AG04449 (cell line): ENCODE measurements at regions not wholly inside any gene's neighbourhood (a gene's known extent, or its start where the extent isn't known, plus 50 kb on each side); places are given as distances from the start of the nearest gene placed in this dataset.
A peak's percentile ranks its signal among the peaks of the same experiment; 100 is the strongest.

Experiments
- CTCF ChIA-PET: fragments of 350-600 bp; formaldehyde crosslinking; extraction: SDS; loops from one replicate; lab custom pipeline; 2021; ENCODE audit warnings: antibody characterized with exemption; lab: Yijun Ruan, JAX
- POLR2A ChIA-PET: fragments of 400-600, 350-600 bp; formaldehyde crosslinking; extraction: SDS; loops from one replicate; lab custom pipeline; 2020; ENCODE audit warnings: antibody characterized with exemption, inconsistent platforms; lab: Yijun Ruan, JAX
- DNase-seq: peaks from one replicate; pipeline ENCODE4 v3.0.0-alpha.2; 2010; ENCODE audit warnings: low read depth, low spot score
- H3K4me3 ChIP-seq: 2 replicates; pipeline ENCODE4 v1.5.1; 2011; ENCODE audit warnings: low read depth, mild to moderate bottlenecking, control low read depth, low read length
- TF ChIP-seq, protein P1 (sequence below): IDR thresholded peaks from one replicate; pipeline ENCODE4 v1.5.1; 2011; ENCODE audit warnings: mild to moderate bottlenecking, moderate library complexity, low read length, control low read depth, inconsistent platforms; ENCODE audit not compliant: insufficient read depth; ENCODE audit errors: missing control alignments

DNA sequence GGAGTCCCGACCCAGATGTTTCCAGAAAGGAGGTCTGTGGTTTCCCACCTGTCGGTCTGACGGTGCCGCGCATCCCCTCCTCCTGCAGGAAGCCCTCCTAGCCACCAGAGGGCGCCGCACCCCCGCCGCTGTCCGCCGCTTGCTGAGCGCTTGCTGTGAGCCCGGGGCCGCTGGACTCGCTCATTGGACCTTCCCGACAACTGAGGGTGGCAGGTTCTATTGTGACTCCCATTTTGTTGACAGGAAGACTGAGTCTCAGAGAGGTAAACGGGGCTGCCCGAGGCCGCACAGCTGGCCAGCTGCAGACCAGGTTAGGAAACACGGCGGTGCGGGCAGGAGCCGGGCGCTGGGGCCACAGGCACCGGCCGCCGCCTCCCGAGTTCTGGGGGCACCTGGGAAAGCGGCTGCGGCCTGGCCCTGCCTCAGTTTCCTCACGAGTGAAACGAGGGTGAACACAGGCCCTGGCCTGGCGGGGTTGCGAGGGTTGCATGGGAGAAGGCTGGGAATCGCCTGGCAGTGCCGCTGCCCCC lies 191.1 kb upstream of the CIBAR2 start:
- no peak for DNase-seq
- TF ChIP-seq, protein P1, sequence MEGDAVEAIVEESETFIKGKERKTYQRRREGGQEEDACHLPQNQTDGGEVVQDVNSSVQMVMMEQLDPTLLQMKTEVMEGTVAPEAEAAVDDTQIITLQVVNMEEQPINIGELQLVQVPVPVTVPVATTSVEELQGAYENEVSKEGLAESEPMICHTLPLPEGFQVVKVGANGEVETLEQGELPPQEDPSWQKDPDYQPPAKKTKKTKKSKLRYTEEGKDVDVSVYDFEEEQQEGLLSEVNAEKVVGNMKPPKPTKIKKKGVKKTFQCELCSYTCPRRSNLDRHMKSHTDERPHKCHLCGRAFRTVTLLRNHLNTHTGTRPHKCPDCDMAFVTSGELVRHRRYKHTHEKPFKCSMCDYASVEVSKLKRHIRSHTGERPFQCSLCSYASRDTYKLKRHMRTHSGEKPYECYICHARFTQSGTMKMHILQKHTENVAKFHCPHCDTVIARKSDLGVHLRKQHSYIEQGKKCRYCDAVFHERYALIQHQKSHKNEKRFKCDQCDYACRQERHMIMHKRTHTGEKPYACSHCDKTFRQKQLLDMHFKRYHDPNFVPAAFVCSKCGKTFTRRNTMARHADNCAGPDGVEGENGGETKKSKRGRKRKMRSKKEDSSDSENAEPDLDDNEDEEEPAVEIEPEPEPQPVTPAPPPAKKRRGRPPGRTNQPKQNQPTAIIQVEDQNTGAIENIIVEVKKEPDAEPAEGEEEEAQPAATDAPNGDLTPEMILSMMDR, result peak; percentile 84
- H3K4me3 ChIP-seq, result no peak overlapping the region
- ChIA-PET CTCF (interaction anchor here (1.0 to 2.4 kb wide), 4 partner anchors 10 to 307 kb away, joined by 3 to 8 read pairs (median 5); no protein-coding TSS in a partner anchor), POLR2A (no interaction called here)

DNA sequence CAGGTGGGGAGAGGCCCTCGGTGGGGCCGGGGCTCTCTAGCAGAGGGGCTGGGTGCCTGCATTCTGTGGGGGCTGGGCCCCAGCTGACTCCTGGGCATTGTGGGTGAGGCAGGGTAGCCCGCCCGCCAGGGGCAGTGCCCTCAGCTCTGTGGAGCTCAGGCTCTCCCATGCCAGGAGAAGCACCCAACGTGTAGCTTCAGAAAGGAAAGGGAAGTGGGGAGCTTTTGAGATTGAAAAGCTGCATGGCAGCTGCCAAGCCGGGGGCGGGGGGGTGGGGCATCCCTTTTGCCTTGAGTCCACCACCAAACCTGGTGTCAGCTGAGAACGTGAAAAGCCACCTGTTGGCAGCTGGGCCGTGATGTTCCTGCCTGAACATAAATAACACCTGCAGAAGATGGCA lies 192.1 kb upstream of the CIBAR2 start:
- DNase-seq, result no peak
- H3K4me3 ChIP-seq, result no peak overlapping the region
- ChIA-PET CTCF (interaction anchor here (0.9 to 3.1 kb wide), 6 partner anchors 9 to 312 kb away, joined by 3 to 15 read pairs (median 4); no protein-coding TSS in a partner anchor), POLR2A (no interaction called here)
- TF ChIP-seq, protein P1, result no peak

DNA sequence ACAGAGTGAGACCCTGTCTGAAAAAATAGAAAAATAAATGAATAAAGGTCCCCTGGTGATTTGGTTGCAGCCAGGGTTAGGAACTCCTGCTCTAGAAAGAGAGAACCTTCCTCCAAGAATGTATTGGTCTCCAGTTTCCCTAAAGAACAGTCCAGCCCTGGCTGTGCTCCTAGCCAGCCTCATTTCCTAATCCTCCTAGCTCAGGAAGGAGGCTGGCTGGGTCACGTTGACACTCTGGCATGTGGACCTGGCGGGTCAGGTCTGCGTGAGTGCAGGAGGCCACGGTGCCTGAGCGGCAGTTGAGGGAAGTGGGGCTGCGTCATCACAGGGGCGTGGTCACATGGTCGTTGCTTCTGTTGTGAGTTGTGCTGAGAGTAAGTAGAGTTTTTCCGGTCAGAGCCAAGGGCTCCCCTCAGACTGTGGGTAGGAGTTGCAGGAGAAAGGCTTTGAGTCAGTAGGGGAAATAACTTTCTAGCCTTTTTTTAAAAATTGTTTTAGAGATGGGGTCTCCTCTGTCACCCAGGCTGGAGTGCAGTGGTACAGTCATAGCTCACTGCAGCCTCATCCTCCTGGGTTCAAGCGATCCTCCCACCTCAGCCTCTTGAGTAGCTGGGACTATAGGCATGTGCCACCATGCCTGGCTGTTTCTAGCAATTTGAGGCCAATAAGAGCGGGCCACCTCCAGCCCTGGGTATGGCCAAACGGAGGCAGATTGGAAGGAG lies 194.0 kb upstream of the CIBAR2 start:
- DNase-seq, result no peak
- no peak overlapping the region for H3K4me3 ChIP-seq
- CTCF ChIA-PET, result interaction anchor here (0.7 to 5.5 kb wide), 13 partner anchors 10 to 410 kb away, joined by 3 to 48 read pairs (median 3); no protein-coding TSS in a partner anchor
- TF ChIP-seq, protein P1, result no peak
- POLR2A ChIA-PET, result interaction anchor here (0.7 kb wide), 1 partner anchor 15 kb away, joined by 3 read pairs; no protein-coding TSS in a partner anchor

DNA sequence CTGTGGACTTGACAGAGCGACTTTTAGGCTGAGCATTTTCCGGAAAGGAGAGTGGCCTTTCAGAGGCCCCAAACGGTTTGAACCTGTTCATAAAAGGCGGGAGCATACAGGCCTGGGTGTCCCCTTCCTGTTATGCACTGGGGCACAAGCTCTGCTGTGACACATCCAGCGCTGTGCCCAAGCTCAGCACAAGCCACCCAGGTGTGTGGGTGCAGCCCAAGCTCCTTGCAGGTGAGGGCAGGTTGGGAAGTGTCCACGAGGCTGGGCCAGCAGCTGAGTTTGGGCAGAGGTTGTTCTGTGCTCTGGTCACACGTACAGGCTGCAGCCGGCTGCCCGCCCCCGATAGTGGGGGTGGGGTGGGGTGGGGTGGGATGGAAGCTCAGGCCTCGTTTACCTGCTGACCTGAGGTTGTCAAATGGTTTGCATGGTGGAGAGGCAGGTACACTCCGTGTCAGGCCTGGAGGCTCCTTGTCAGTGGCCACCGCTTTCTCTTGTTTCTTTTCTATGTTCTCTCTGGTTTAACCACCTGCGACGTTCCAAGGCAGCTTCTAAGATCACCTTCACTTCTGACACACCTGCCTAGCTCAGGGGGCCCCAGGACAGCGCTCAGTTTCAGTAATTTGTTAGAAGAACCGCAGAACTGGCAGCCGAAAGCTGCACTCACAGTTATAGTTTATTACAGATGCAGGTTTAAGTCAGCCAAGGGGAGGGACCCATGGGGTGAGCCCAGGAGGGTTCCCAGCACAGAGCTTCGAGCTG lies 194.7 kb upstream of the CIBAR2 start:
- TF ChIP-seq, protein P1, result no peak
- CTCF ChIA-PET, result interaction anchor here (0.7 to 5.5 kb wide), 12 partner anchors 9 to 410 kb away, joined by 3 to 48 read pairs (median 4); no protein-coding TSS in a partner anchor
- no peak for DNase-seq
- POLR2A ChIA-PET, result interaction anchor here (0.7 kb wide), 1 partner anchor 14 kb away, joined by 3 read pairs; no protein-coding TSS in a partner anchor
- no peak overlapping the region for H3K4me3 ChIP-seq

- ChIA-PET POLR2A (no interaction called here), CTCF (interaction anchor here (0.8 to 5.5 kb wide), 14 partner anchors 8 to 408 kb away, joined by 3 to 48 read pairs (median 4); no protein-coding TSS in a partner anchor)
- DNase-seq, result no peak
- no peak overlapping the region for H3K4me3 ChIP-seq
- TF ChIP-seq, protein P1, result no peak
Observed at GRCh38 chr16:85307552-85308364, 195.5 kb upstream of the CIBAR2 start.
